GM19452 (cell line): ENCODE measurements at regions not wholly inside any gene's neighbourhood (a gene's known extent, or its start where the extent isn't known, plus 50 kb on each side); places are given as distances from the start of the nearest gene placed in this dataset.
"Not testable (repeated sequence)": the region's sequence is repeated elsewhere in the genome, so short reads cannot be mapped to it uniquely, and the experiment has no call there.

Experiments used
- ATAC-seq: cut with Tn5 transposase; IDR thresholded peaks from one replicate; pipeline ENCODE4 v1.9.1; 2021; ENCODE audit not compliant: unreplicated experiment

DNA sequence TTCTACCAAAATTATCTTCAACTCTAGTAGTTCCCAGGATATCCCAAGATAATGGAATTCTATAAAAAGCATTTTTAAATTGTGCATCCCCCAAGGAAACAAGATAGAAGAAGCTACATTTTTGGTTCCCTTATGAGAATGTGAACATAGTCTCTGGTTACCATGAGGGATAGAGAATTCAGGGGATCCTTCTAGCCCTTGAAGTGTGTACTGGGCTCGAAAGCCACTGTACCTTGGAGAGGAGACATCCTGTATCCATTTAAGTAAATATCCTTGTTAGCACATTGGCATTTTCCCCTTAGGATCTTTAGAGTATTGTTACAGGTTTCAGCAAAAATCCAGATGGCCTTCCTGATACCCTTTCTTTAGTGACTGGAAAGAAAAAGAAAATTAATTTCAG, 228.5 kb downstream of the RTP5 start:
- no peak for ATAC-seq

DNA sequence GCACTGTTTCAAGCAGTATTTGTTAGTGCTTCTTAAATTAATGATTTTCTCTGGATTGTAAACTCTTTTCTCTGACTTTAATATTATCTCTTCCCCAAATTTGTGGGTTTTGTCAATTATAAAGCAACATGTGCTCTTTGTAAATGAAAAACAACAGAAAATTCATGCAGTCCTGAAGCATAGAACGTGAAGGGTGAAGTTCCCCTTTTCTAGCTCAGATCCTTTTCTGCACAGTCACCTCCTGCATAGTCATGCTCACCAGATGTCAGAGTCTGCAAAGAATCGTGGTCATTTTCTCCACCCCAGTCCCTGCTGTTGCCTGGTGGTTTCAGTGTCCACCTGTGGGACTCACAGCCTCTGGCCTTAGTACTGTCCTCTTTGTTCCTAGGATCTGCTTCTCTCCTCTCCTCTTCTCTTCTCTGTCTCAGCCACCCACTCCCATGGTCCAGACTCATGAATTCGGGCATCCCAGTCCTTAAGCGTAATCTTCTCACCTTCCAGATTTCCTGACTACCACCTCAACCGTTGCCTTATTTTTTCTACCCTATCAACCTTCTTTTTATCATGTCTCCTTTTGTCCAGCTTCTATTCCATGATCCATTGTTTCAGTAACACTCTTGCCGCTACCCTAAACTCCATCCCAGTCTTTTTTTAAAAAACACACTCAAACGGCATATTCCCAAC, 229.1 kb downstream of the RTP5 start:
- ATAC-seq = no peak

GRCh38 chr2:242103093-242103492, 233.6 kb downstream of the RTP5 start:
- not testable (repeated sequence) for ATAC-seq

DNA sequence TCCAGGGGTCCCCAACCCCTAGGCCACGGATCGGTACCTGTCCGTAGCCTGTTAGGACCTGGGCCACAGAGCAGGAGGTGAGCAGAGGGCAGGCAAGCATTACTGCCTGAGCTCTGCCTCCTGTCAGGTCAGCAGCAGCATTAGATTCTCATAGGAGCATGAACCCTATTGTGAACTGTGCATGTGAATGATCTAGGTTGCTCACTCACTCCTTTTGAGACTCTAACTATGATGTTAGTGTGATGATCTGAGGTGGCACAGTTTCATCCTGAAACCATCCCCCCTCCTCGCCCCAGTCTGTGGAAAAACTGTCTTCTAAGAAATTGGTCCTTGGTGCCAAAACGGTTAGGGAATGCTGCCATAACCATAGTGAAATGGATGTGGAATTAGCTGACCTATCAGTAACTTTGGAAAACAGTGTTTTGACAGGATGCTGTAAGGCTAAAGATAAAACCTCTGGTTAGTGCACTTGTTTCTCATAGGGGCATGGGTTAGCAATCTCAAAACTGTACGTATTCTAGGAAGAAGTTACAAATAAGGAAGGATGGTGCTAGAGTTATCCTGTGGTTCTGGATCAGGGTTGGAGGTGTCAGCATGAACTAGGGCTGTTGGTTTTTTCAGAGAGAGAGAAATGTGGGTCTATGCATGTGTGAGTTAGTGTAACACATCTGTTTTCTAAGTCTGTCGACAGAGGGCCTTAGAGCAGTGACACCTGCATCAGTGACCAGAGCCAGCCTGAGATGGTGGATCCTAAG, 234.8 kb downstream of the RTP5 start:
- not testable (repeated sequence) for ATAC-seq

- ATAC-seq = not testable (repeated sequence)
These were observed 237.5 kb downstream of the RTP5 start for GRCh38 chr2:242107065-242107464.

- not testable (repeated sequence) for ATAC-seq
These were observed 239.4 kb downstream of the RTP5 start for GRCh38 chr2:242108797-242109500.

DNA sequence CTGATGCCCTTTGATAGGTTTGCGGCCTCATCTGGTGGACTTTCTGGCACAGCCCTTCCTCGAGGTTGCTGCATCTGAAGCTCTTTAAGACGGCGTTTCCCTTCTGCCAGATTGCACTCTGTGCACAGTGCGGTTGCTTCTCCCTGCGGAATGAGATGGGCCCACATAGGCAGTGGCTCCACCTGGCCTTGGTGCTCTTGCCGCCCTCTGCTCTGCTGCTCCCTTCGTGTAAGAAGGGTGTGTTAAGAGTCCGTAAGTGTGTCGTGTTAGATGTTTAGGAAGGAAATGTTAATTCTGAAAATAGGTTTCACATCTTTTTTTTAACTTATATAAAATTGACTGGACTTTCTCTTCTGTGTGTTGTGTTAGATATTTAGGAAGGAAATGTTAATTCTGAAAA, 240.3 kb downstream of the RTP5 start:
- not testable (repeated sequence) for ATAC-seq

GRCh38 chr2:242111954-242112353, 242.4 kb downstream of the RTP5 start:
- ATAC-seq = not testable (repeated sequence)

DNA sequence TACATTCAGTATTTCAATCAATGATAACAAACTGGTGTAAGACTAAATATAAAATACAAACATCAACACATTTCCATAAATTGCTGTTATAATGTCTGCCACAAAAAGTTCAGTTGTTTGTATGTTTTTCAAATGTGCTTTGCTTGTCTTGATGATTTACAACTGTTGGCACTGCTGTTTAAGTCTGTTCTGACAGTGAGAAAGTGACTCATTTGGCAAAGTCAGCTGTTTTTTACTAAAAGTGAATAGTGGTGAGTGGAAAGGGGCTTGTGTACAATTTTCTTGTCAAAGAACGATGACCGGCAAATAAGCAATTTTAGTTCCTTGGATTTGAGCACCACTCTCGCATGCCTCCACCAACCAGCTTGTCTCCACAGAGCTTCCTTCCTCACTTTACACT, 244.0 kb downstream of the RTP5 start:
- not testable (repeated sequence) for ATAC-seq

DNA sequence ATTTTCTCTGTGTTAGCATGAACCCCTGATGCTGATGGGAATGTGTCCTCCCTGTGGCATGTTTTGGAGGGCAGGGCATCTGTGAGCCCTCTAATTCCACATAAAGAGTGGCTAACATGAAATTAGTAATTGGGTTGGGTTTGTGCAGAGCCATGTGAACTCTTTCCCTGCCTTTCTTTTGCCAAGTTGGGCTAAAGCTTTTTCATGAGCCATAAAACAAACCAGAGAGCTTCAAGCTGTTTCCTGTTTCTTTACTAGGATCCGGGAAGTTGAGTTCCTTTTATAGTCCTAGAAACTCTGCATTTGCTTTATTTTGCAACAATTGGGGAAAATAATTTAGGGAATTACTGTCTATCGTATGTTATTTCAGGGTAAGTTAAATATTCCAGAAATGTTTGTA, 247.1 kb downstream of the RTP5 start:
- ATAC-seq = not testable (repeated sequence)

- ATAC-seq = not testable (repeated sequence)
These were observed 247.8 kb downstream of the RTP5 start for GRCh38 chr2:242117305-242117704.

DNA sequence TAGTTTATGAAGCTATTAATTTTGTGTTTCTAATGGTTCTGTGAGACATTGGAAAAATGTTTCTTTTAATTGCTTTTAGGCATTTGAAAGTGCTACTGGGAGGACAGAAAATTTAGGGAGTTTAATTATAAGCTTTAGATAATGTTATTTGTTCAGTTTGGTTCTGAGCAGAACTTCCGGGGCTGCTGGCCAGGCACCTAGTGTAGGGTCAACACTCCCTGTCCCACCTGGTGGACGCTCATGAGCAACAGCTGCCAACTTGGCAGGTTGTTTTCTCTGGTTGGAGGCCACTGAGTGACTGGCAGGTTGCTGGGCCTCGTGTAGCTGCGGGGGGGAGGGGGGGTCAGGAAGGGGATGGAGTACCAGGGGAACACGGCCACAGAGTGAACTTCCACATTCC, 250.2 kb downstream of the RTP5 start:
- not testable (repeated sequence) for ATAC-seq

DNA sequence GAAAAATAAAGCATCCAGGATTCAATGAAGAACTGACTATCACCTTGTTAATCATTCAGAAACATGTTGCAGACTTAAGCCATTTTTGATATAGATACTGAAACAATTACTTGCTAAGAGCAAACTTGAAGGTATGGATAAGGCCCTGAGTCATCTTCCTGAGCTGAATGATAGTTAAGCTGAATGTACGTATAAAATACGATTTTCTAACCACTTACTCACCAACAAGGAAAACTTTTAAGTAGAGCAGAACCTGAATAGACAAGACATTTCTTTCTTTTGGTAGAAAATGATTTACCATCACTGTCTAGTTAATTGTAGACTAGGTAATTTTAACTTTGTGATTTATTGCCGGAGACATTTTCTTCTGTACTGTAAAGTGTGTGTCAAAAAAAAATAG, 261.2 kb downstream of the RTP5 start:
- ATAC-seq = not testable (repeated sequence)

DNA sequence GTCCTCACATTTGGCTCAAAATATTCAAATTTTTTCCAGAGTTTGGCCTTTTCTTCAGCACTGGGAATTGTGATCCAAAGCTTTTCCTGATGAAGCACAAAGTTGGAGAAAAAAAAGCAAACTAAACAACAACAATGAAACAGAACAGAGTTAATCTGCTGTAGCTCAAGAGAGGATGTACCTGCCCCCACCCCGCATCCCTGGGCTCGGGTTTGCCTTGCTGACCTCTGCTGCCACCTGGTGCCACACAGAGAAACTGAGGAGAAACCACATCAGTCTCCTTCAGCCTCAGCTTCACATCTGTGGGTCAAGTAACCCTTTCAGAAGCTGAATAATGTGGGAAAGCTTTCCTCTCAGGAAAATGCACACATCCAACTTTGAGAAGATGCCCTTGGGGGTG, 290.4 kb downstream of the RTP5 start:
- not testable (repeated sequence) for ATAC-seq

- ATAC-seq = not testable (repeated sequence)
These were observed 295.6 kb downstream of the RTP5 start for GRCh38 chr2:242165115-242165514.

DNA sequence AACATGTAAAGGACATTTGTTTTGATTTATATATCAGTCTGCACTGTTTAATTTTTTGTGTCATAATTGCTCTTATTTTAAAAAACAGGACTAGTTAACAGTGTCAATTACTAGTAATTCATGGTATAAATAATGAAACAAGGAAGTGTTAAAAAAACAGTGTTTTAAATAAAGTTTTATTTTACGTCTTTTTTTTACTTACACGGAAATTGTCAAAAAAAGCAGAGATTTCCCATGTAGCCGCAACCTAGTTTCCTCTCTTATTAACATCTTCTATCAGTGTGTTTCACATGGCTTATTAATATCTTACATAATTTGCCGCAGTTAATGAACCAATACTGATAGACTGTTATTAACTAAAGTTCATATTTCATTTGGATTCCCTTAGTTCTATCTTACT, 301.8 kb downstream of the RTP5 start:
- not testable (repeated sequence) for ATAC-seq
